ENCODE measurements at regions not wholly inside any gene's neighbourhood (a gene's known extent, or its start where the extent isn't known, plus 50 kb on each side); places are given as distances from the start of the nearest gene placed in this dataset.
A peak's percentile ranks its signal among the peaks of the same experiment; 100 is the strongest.
"Not testable (repeated sequence)": the region's sequence is repeated elsewhere in the genome, so short reads cannot be mapped to it uniquely, and the experiment has no call there.

- peak in 2 of 3 donors; percentile 3 to 24 for DNase-seq
Observed at GRCh38 chr11:130979386-130979972, 63.2 kb upstream of the SNX19 start.

DNA sequence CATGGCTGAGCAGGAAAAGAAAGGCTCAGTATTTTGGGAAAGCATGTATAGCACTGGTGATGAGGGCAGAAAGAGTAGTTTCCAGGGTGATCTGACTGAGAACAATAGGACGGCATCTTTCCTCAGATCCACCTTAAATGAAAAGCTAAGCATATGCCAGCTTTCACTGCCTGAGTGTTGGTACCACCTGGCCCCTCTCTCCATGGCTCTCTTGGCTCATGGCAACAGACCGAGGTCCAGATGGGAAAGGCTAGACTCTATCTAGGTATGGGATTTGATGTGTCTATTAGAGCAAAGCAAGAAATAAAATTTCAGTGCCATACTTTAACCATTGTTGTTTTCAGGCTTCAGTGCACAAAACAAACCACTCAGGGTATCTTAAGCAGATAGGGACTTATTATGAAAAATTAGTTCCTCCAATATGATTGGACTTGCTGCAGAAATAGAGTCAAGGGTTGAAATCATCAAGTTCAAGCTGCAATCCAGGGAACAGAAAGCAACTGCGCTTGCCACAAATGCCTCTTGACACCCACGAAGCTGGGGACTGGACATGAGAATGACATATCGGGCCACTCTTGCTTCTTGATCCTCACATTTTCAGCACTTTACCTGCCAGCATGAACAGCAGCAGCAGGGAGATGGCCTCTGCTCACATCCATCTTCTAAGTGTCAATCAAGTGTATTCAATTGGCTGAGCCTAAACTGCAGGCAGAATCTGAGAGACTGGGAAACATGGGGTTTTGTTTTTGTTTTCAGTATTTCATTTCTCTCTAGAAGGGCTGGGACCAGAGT lies 64.0 kb upstream of the SNX19 start:
- no peak for DNase-seq

- DNase-seq, result not testable (repeated sequence)
Observed at GRCh38 chr11:130984241-130984640, 68.0 kb upstream of the SNX19 start.

GRCh38 chr11:130992788-130993187 lies 76.5 kb upstream of the SNX19 start:
- DNase-seq, result no peak

- DNase-seq, result no peak
Observed at GRCh38 chr11:130994043-130994442, 77.8 kb upstream of the SNX19 start.

DNA sequence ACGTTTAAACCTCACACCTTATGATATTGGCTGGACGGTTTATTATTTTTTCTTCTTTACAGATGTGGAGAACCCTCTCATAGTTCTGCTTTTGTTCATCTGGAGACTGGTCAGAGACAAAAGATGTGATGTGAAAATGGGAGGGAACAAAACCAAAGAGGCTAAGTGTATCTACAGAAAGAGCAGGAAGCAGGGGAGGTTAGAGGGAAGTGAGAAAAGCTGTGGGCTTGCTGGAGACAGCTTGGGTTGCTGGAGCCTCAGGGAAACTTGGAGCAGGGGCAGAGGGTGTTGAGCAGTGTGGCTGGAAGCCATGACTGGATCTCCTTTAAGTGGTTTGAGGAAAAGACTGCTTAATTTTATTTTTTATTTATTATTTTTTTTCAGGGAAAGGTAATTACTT lies 79.0 kb upstream of the SNX19 start:
- DNase-seq, result peak; percentile 7 to 23 (median 7)

DNA sequence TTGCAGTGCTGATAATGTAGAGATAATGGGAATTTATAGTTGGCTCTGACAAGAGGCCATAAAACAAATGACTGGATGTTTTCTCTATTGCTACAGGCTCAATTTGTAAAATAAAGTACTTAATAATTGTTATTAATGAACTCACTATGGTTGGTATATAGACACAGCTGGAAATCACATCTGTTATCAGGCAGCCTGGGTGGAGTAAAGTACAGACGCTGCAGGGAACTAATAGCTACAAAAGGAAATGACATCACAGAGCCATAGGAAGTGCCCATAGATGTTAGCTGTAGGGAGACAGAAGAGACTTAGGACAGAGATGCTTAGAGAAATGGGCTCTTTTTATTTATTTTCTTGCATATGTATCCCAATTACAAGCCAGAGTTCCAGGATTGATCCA lies 81.0 kb upstream of the SNX19 start:
- no peak for DNase-seq

GRCh38 chr11:130999086-130999485 lies 82.8 kb upstream of the SNX19 start:
- no peak for DNase-seq

- DNase-seq, result no peak
Observed at GRCh38 chr11:130999992-131000770, 83.9 kb upstream of the SNX19 start.

GRCh38 chr11:131002145-131002544 lies 85.9 kb upstream of the SNX19 start:
- DNase-seq, result no peak

GRCh38 chr11:131005829-131006228 lies 89.5 kb upstream of the SNX19 start:
- no peak for DNase-seq

DNA sequence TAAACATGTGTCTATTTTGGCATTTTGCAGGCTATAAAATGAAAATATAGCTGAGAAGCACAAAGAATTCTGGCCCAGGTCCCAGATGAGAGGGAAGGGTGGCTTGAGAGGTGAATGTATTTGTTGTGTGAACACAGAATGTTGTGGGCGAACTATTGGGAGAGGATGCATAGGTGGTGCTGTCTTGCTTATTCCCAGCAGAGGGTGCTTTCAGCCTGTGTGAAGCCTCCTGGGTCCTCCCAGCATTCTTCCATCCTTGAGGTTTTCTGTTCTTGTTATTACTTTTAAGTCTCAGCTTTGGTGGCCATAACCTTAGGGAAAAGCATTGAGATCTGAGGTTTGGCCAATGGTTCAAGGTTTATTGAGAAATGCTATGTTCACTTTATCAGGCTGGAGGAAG lies 108.7 kb upstream of the SNX19 start:
- DNase-seq, result no peak

GRCh38 chr11:131025421-131026125 lies 109.3 kb upstream of the SNX19 start:
- no peak for DNase-seq

- DNase-seq, result no peak
Observed at GRCh38 chr11:131027491-131027890, 111.2 kb upstream of the SNX19 start.

GRCh38 chr11:131033151-131033651 lies 116.9 kb upstream of the SNX19 start:
- DNase-seq, result peak in 1 of 3 donors; percentile 2

DNA sequence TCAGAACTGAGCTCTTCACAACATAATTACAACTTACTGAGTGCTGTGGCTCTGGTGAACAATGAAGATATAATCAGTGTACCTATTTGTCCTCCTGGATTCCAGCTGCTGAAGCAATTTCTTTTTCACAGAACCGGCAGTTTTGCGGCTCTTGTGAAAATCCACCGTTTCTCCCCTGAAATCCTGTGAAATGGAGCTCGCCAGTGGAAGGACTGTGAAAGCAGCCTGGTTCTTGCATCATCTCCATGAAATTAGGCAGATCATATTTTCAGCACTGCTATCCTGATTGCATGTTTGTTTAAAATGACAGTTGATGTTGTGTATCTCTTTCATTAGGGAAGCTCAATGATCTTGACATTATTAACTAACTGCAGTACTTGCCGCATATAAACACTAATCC lies 120.2 kb upstream of the SNX19 start:
- no peak for DNase-seq

GRCh38 chr11:131037873-131038272 lies 121.6 kb upstream of the SNX19 start:
- no peak for DNase-seq

DNA sequence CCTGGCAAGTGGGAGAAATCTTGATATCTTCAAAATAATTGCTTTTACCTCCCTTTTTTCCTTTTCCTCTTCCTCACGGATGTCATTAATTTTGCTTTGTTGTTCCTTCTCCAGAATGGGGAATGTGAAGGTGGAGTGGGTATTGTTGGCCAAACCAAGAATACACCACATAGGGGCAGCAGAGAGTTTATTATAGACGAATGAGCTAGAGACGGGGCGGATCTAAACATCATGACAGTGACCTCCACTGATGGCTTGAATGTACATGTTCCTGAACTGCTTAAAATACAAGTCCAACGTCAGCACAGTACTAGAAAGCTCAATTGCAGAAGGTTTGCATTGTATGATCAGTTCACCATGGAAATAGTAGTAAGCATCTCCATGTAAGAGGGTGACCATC lies 122.3 kb upstream of the SNX19 start:
- DNase-seq, result peak in 2 of 3 donors; percentile 3

- no peak for DNase-seq
Observed at GRCh38 chr11:131041331-131042040, 125.2 kb upstream of the SNX19 start.

DNA sequence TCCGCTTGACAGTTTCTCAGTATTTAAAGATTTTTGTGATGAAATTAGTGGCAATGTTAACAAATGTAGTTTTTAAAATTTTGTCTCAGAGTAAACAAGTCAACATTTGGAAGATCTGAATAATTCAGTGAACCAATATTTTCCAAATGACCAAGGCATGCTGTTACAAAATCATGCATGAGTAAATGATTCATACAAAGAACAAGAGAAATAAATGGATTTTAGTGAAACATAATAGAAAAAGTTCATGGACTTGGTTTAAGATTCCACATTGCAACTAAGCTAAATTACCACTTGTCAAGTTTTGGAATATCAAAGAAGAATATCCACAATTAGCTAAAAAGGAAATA lies 125.7 kb upstream of the SNX19 start:
- DNase-seq, result no peak

DNA sequence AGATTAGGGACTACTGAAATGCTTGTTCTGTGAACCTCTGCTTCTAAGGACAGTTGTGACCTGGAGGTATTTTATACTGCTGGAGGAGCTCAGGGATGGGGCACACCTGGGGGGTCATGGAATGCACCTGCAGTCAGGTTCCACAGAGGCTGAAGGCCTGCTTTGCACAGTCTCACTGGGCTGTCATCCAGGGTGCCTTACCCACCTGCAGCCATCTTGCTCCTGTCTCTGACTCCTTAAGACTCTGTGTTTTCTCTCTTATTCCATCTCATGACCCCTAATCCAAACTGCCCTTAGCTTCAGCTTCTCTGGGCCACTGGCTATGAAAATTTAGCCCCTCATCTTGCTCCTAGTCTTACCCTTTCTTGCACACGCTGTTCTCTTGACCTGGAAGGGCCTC lies 127.0 kb upstream of the SNX19 start:
- no peak for DNase-seq

- DNase-seq, result no peak
Observed at GRCh38 chr11:131044851-131045250, 128.6 kb upstream of the SNX19 start.

Measured in suppressor macrophage treated with lipopolysaccharide for 1 hour (primary cell).